ENCODE measurements at regions not wholly inside any gene's neighbourhood (a gene's known extent, or its start where the extent isn't known, plus 50 kb on each side); places are given as distances from the start of the nearest gene placed in this dataset.

DNA sequence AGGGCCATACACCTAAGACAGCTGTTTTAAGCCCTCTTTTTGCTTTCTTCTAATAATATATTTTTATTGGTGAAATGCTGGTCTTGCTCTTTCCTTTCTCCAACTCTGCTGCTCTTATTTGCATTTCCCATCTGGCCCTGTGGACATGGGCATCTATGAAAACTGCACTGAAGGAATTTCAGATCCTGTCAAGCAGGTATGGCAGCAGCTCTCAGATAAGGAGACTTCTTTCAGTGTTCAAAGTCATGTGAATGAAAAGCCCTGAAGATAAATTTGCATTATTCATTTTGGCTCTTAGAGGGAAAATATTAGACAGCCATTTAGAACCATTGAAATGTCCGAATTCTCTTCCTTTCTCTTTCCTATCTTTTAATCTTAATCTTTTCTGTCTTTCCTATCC is 668.0 kb upstream of the RIOK2 start:
- CTCF ChIA-PET = no interaction called here
- no peak for DNase-seq
- Mint-ChIP-seq H3K9me3 (peaks cover 8% of the 10 kb centered on the region), H3K4me1 (no peaks in the 10 kb centered on the region), H3K36me3 (ENCODE audit: low read depth) (no peaks in the 10 kb centered on the region), H3K27me3 (no peaks in the 10 kb centered on the region), H3K4me3 (no peak overlapping the region), H3K27ac (no peak overlapping the region)
- TF ChIP-seq, protein P1, sequence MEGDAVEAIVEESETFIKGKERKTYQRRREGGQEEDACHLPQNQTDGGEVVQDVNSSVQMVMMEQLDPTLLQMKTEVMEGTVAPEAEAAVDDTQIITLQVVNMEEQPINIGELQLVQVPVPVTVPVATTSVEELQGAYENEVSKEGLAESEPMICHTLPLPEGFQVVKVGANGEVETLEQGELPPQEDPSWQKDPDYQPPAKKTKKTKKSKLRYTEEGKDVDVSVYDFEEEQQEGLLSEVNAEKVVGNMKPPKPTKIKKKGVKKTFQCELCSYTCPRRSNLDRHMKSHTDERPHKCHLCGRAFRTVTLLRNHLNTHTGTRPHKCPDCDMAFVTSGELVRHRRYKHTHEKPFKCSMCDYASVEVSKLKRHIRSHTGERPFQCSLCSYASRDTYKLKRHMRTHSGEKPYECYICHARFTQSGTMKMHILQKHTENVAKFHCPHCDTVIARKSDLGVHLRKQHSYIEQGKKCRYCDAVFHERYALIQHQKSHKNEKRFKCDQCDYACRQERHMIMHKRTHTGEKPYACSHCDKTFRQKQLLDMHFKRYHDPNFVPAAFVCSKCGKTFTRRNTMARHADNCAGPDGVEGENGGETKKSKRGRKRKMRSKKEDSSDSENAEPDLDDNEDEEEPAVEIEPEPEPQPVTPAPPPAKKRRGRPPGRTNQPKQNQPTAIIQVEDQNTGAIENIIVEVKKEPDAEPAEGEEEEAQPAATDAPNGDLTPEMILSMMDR (IDR thresholded peaks at IDR 0.05) = no peak
- intact Hi-C loops (cut with micrococcal nuclease) = no loop called here
- ATAC-seq (ENCODE audit: low read depth) = no peak
- POLR2A ChIA-PET = no interaction called here

DNA sequence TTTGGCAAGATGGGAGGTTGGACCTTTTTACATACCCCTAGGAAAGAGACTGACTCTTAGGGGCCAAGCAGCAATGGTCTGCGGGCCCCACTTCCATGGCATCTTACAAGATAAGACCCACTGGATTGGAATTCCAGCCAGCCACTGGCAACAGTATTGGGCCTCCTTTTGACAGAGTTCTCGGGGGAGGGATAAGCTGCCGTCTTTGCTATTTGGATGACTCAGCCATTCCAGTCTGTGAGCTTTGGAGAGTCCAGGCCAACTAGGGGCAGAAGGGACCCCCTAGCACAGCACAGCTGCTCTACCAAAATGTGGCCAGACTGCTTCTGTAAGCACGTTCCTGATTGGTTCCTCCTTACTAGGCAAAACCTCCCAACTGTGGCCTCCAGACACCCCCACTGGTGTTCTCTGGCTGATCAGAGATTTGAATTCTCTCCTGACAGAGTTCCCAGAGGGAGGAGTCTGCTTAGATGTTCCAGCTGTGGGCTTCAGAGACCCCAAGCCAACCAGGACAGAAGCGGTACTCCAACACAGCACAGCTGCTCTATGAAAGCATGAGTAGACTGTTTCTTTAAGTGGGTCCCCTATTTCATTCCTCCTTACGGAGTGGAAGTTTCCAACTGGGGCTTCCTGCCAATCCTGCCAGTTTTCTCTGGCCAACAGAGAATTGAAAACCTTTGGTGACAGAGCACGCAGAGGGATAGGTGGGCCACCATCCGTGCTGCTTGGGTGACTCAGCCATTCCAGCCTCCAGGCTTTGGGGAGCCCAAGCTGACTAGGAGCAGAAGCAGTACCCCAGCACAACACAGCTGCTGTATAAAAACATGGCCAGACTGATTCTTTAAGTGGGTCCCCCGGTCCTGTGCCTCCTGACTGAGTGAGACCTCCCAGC is 672.1 kb upstream of the RIOK2 start:
- no peak overlapping the region for H3K4me3 Mint-ChIP-seq
- H3K4me1 Mint-ChIP-seq = no peaks in the 10 kb centered on the region
- no peaks in the 10 kb centered on the region for H3K27me3 Mint-ChIP-seq
- POLR2A ChIA-PET = no interaction called here
- CTCF ChIA-PET = no interaction called here
- H3K27ac Mint-ChIP-seq = no peak overlapping the region
- intact Hi-C loops (cut with micrococcal nuclease) = no loop called here
- H3K9me3 Mint-ChIP-seq = peaks cover 13% of the 10 kb centered on the region
- no peaks in the 10 kb centered on the region for H3K36me3 Mint-ChIP-seq (ENCODE audit: low read depth)
- TF ChIP-seq, protein P1 (IDR thresholded peaks at IDR 0.05) = no peak
- no peak for ATAC-seq (ENCODE audit: low read depth)
- no peak for DNase-seq

DNA sequence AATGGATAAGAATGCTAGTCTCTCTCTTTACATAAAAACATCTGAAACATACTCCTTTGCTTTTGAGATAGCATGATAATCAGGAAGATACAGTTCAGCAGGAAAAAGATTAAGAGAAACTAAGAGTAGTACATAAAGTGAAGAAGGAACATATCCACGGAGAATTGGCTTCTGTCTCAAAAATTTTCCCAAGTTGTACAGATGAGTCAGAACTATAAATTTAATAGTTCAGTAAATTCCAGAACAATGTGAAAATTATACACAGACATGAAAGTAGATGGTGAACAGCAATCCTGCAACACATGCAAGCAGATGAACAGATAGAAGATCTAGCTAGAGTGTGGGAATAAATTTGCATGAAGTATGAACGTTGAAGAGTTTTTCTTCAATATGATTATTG is 691.4 kb upstream of the RIOK2 start:
- ATAC-seq (ENCODE audit: low read depth) (no peak), DNase-seq (no peak)
- intact Hi-C loops (cut with micrococcal nuclease) = no loop called here
- H3K4me3 Mint-ChIP-seq = no peak overlapping the region
- TF ChIP-seq, protein P1 (IDR thresholded peaks at IDR 0.05) = no peak
- no peaks in the 10 kb centered on the region for H3K36me3 Mint-ChIP-seq (ENCODE audit: low read depth)
- no peaks in the 10 kb centered on the region for H3K9me3 Mint-ChIP-seq
- POLR2A ChIA-PET = no interaction called here
- H3K27me3 Mint-ChIP-seq = no peaks in the 10 kb centered on the region
- CTCF ChIA-PET = no interaction called here
- no peaks in the 10 kb centered on the region for H3K4me1 Mint-ChIP-seq
- H3K27ac Mint-ChIP-seq = no peak overlapping the region

DNA sequence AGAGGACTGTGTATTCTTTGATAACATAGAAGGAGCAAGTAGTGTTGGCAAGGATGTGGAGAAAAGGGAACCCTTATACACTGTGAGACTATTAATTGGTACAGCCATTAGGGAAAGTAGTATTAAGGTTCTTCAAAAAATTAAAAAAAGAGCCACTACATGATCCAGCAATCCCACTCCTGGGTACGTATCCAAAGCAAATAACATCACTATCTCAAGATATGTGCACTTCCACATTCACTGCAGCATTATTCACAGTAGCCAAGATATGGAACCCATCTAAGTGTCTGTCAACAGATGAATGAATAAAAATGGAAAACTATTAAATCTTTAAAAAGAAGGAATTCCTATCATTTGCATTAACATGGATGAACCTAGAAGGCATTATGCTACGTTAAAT is 693.2 kb upstream of the RIOK2 start:
- intact Hi-C loops (cut with micrococcal nuclease) = no loop called here
- Mint-ChIP-seq H3K4me3 (no peak overlapping the region), H3K4me1 (no peaks in the 10 kb centered on the region), H3K36me3 (ENCODE audit: low read depth) (no peaks in the 10 kb centered on the region), H3K27ac (no peak overlapping the region), H3K27me3 (no peaks in the 10 kb centered on the region), H3K9me3 (no peaks in the 10 kb centered on the region)
- ATAC-seq (ENCODE audit: low read depth) (no peak), DNase-seq (no peak)
- CTCF ChIA-PET = no interaction called here
- POLR2A ChIA-PET = no interaction called here
- TF ChIP-seq, protein P1 (IDR thresholded peaks at IDR 0.05) = no peak

DNA sequence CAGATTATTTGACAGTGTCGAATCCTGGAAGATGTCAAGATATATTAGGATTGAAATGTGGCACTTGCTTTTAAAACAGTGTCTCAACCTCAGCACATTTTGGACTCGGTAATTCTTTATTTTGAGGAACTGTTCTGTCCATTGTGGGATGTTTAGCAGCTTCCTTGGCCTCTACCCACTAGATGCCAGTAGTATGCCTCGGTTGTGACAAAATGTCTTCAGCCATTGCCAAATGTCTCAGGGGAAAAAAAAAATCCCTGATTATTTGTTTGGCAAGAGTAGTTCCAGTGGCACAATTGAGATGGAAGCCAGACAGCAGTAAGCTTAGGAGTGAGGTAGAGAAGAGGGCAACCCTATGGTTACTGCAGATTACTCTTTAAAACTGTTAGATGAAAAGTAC is 694.5 kb upstream of the RIOK2 start:
- CTCF ChIA-PET = no interaction called here

More for the DNA sequence above, 694.5 kb upstream of the RIOK2 start:
- Mint-ChIP-seq H3K4me1 (no peaks in the 10 kb centered on the region), H3K27me3 (no peaks in the 10 kb centered on the region), H3K36me3 (ENCODE audit: low read depth) (no peaks in the 10 kb centered on the region), H3K4me3 (no peak overlapping the region), H3K9me3 (no peaks in the 10 kb centered on the region), H3K27ac (no peak overlapping the region)
- POLR2A ChIA-PET = no interaction called here
- intact Hi-C loops (cut with micrococcal nuclease) = no loop called here
- ATAC-seq (ENCODE audit: low read depth) = no peak
- TF ChIP-seq, protein P1 (IDR thresholded peaks at IDR 0.05) = no peak
- no peak for DNase-seq

Measured in activated B cell treated with CpG ODN at 0.5 μM for 24 hours (primary cell).